ENCODE measurements at regions not wholly inside any gene's neighbourhood (a gene's known extent, or its start where the extent isn't known, plus 50 kb on each side); places are given as distances from the start of the nearest gene placed in this dataset.
"Not testable (repeated sequence)": the region's sequence is repeated elsewhere in the genome, so short reads cannot be mapped to it uniquely, and the experiment has no call there.

GRCh38 chr3:106486945-106487639 is 618.3 kb upstream of the CBLB start:
- DNase-seq, result not testable (repeated sequence)

- no peak for DNase-seq
Observed at GRCh38 chr3:106488331-106488730, 619.5 kb upstream of the CBLB start.

- DNase-seq, result no peak
Observed at GRCh38 chr3:106491796-106492195, 623.0 kb upstream of the CBLB start.

GRCh38 chr3:106508331-106508893 is 639.6 kb upstream of the CBLB start:
- DNase-seq, result no peak

GRCh38 chr3:106510206-106510605 is 641.4 kb upstream of the CBLB start:
- no peak for DNase-seq

- no peak for DNase-seq
Observed at GRCh38 chr3:106512846-106513245, 644.0 kb upstream of the CBLB start.

GRCh38 chr3:106514431-106514830 is 645.6 kb upstream of the CBLB start:
- no peak for DNase-seq

GRCh38 chr3:106518516-106518915 is 649.7 kb upstream of the CBLB start:
- no peak for DNase-seq

- no peak for DNase-seq
Observed at GRCh38 chr3:106522397-106522796, 653.6 kb upstream of the CBLB start.

GRCh38 chr3:106528932-106529331 is 660.1 kb upstream of the CBLB start:
- no peak for DNase-seq

- DNase-seq, result no peak
Observed at GRCh38 chr3:106529738-106530137, 660.9 kb upstream of the CBLB start.

GRCh38 chr3:106530367-106530766 is 661.6 kb upstream of the CBLB start:
- no peak for DNase-seq

- not testable (repeated sequence) for DNase-seq
Observed at GRCh38 chr3:106531771-106532329, 663.0 kb upstream of the CBLB start.

- DNase-seq, result no peak
Observed at GRCh38 chr3:106533093-106533787, 664.4 kb upstream of the CBLB start.

GRCh38 chr3:106533788-106534160 is 665.0 kb upstream of the CBLB start:
- DNase-seq, result peak in 1 of 2 experiments; percentile 26

GRCh38 chr3:106534206-106534605 is 665.4 kb upstream of the CBLB start:
- DNase-seq, result peak; percentile 65 to 67

- no peak for DNase-seq
Observed at GRCh38 chr3:106540743-106541142, 671.9 kb upstream of the CBLB start.

- DNase-seq, result no peak
Observed at GRCh38 chr3:106542101-106542769, 673.4 kb upstream of the CBLB start.

GRCh38 chr3:106552351-106553043 is 683.7 kb upstream of the CBLB start:
- no peak for DNase-seq

- no peak for DNase-seq
Observed at GRCh38 chr3:106560451-106560966, 691.7 kb upstream of the CBLB start.

GRCh38 chr3:106566277-106566676 is 697.5 kb upstream of the CBLB start:
- DNase-seq, result peak; percentile 19 to 30

GRCh38 chr3:106570426-106570825 is 701.6 kb upstream of the CBLB start:
- DNase-seq, result no peak

GRCh38 chr3:106573605-106574004 is 704.8 kb upstream of the CBLB start:
- DNase-seq, result no peak

All from activated T-cell treated with anti-CD3 and anti-CD28 coated beads, Interleukin-2, amount 50 U/mL, for 48 hours (primary cell).